Activated T-cell treated with anti-CD3 and anti-CD28 coated beads for 4 hours (primary cell): ENCODE measurements at regions not wholly inside any gene's neighbourhood (a gene's known extent, or its start where the extent isn't known, plus 50 kb on each side); places are given as distances from the start of the nearest gene placed in this dataset.
A peak's percentile ranks its signal among the peaks of the same experiment; 100 is the strongest.
"Not testable (repeated sequence)": the region's sequence is repeated elsewhere in the genome, so short reads cannot be mapped to it uniquely, and the experiment has no call there.

Experiments used
- DNase-seq: peaks from one replicate; pipeline ENCODE4 v3.0.0-alpha.2; 2020

- DNase-seq: no peak
These were observed 109.2 kb downstream of the OSTF1 start for GRCh38 chr9:75197561-75197960.

GRCh38 chr9:75198436-75198835 is 110.1 kb downstream of the OSTF1 start:
- no peak for DNase-seq

- DNase-seq: no peak
These were observed 112.7 kb downstream of the OSTF1 start for GRCh38 chr9:75200892-75201470.

GRCh38 chr9:75201480-75202209 is 113.3 kb downstream of the OSTF1 start:
- DNase-seq: no peak

GRCh38 chr9:75207997-75208396 is 119.7 kb downstream of the OSTF1 start:
- not testable (repeated sequence) for DNase-seq

DNA sequence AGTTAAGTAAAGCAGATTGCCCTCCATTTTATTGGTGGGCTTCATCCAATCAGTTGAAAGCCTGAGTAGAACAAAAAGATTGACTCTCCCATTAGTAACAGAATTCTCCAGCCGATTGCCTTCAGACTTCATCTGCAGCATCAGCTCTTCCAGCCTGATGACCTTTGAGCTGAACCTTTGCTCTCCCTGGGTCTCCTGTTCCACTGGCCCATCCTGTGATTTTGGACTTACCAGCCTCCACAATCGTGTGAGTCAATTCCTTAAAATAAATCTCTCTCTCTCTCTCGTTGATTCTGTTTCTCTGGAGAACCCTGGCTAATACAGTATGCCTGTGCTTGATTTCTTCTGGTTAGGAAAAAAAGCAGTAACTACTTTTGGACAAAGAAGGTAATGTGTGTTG is 121.9 kb downstream of the OSTF1 start:
- no peak for DNase-seq

DNA sequence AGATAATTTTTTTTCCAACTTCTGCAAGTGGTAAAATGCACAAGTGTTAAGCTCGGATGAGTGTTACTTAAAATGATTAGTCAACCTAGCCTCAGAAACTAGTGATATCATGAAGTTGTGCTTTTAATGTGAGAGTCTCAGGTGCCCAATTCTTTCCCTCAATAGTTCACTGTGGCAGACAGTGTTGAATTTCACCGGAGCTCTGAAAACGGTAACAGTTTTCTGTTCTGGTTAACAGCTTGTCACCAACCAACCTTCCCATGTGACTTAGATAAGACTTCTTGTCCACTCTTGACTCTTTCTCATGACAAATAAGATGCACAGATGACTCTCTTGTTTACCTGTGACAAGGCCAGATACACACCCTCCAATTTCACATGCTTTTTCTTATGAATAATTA is 125.5 kb downstream of the OSTF1 start:
- no peak for DNase-seq

DNA sequence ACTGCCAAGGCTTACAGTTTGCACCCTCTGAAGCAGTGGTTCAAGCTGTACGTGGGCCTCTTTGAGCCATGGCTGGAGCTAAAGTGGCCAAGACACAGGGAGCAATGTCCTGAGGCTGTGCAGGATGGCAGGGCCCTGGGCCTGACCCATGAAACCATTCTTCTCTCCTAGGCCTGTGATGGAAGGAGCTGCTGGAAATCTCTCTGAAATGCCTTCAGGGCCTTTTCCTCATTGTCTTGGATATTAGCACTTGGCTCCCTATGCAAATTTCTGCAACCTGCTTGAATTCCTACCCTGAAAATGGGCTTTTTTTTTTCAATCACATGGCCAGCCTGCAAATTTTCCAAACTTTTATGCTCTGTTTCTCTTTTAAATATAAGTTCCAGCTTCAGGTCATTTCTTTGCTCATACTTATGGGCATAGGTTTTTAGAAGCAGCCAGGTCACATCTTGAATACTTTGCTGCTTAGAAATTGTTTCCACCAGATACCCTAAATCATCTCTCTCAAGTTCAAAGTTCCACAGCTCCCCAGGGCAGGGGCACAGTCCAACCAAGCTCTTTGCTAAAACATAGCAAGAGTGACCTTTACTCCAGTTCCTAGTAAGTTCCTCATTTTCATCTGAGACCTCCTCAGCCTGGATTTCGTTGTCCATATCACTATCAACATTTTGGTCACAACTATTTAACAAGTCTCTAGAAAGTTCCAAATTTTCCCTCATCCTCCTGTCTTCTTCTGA is 138.3 kb downstream of the OSTF1 start:
- no peak for DNase-seq

DNA sequence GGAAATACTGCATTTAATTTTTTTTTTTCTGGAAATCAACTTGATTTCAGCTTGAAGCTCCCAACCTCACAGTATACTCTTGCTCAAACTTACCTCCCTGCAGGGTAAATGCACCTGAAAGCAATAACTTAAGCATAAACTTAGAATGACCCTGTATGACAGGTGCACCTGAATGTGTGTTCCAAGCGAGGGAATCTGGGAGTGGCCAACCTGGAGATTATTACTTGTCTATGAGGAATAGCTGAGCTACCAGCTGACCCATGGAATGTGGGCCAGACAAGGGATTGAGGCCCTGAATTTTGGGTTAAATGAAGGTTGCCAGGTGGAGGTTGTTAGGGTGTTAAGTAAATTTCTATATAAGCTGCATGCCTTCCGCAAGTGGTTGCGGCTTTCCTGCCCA is 140.6 kb downstream of the OSTF1 start:
- no peak for DNase-seq

DNA sequence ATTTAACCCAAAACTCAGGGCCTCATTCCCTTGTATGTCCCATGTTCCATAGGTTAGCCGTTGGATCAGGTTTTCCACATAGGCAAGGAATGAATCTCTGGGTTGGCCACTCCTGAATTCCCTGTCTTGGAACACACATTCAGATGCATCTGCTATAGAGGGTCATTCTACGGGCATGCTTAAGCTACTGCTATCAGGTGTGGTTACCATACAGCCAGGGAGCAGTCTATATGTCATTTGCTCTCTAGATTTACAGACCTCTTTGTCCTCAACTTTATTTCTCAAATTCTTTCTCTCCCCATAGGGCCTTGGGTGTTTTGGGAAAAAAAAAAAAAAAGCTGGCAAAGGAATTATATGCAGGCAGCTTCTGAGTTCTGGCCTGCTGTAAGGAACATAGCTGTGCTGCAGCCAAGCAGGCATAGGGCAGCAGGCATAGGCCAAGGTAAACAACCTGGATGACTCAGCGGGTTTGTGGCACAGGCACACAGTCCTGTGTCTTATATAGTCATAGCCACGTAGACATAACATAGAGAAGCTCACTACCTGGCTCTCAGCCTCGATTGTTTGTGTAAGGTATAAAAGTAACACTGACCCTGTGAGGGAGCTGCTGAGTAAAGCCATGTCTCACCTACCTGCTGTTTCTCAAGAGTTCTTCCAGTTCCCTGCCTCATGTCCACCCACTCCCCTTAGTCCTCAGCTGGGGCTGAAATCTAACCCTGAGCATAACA is 141.5 kb downstream of the OSTF1 start:
- DNase-seq: no peak

DNA sequence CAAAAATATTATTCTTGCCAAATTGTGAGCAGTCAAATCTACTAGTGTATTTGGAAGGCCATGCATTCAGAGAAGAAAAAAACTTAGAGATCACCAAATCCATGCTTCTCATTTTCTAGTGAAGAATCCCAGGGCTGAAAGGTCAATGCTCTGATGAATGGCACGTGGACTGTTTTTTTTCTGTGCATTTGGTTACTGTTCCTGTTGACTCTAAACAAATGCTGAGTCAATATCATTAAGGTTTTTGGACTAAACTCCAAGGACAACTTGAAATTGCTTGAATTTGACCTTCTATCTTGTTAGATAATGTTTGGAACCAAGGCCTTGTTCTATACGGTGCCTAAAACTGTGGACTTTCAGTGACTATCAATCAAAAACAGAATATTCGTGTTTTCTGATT is 142.2 kb downstream of the OSTF1 start:
- DNase-seq: no peak

DNA sequence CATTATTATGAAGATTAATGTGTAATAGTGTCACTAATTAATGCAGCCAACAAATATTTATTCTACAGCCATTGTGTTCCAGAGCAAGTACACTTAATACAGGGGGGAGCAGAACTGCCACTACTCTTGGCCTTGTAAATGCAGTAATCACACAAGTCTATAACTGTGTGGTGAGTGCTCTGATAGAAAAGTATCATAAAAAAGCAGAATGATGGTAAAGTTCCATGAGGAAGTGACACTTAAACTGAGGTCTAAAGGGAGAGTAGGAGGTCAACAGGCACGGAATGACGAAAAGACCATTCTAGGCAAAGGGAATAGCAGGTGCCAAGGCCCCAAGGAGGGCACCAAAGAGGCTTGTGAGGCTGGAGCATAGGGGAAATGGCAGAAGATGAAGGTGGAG is 142.9 kb downstream of the OSTF1 start:
- DNase-seq: no peak

- no peak for DNase-seq
These were observed 144.7 kb downstream of the OSTF1 start for GRCh38 chr9:75233011-75233410.

- DNase-seq: no peak
These were observed 147.3 kb downstream of the OSTF1 start for GRCh38 chr9:75235632-75236031.

DNA sequence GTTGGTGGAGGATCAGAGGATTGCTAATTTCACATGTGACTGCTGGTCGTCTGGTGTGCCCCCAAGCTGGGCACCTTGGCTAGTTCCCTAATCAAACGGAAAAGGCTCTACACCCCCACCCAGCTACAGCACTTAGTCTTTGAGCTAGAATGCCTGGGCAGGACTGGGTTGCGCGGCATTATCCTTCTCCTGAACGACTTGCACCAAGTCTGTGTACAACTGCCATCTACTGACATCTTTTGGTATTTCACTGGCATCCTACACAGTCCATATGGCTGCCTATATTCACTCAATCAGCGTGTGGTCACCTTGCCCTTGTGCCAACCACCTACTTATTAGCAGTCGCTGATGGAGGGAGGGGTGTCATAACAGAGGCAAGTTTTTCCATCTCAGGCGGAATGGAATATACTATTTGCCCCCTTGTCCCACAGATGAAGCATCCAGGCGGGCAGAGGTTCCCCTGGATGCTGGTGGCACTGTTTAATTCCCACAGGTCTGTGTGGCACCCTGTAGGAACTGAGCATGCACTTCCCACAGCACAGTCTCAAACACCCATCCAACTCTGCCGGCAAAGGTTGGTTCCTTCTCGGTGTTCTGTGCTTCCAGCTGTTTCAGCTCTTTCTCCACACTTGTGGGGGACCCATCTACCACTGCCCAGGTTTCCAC is 150.1 kb downstream of the OSTF1 start:
- peak; percentile 11 for DNase-seq

DNA sequence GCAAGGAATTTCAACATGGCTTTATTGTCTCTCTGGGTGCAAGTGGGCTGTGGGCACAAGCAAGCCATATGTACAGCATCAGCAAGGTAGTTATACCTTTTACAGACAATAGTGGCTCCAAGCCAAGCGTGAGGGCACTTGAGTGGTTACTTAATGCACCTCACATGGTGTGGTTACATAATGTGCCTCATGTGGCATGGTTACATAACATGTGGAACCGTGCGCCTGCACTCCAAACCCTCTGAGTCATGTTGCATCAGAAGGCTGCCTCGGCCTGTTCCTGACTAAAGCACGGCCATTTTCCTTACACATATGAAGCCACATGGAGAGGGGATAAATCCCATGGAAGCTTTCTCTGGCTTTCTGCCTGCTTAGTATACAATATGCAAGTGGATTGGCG is 150.9 kb downstream of the OSTF1 start:
- no peak for DNase-seq

DNA sequence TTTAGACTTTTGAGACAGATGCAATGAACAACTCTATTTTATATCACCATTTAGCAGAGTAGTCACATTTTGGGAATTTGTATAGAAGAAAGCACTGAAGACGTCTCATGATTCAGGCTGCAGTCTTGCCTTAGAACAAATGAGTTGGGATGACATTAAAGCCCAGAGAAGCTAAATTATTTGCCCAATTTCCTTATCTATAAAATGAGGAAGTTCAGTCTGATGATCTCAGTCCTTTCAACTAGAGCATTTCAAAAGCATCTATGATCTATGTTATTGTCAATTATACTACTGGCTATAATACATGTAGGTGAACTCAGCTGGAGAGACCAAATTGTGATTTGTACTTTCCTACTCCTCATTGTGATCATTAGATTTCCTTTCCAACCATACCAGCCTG is 154.1 kb downstream of the OSTF1 start:
- DNase-seq: no peak

GRCh38 chr9:75246949-75247348 is 158.6 kb downstream of the OSTF1 start:
- DNase-seq: no peak

- DNase-seq: peak; percentile 26
These were observed 177.2 kb downstream of the OSTF1 start for GRCh38 chr9:75265525-75265972.

DNA sequence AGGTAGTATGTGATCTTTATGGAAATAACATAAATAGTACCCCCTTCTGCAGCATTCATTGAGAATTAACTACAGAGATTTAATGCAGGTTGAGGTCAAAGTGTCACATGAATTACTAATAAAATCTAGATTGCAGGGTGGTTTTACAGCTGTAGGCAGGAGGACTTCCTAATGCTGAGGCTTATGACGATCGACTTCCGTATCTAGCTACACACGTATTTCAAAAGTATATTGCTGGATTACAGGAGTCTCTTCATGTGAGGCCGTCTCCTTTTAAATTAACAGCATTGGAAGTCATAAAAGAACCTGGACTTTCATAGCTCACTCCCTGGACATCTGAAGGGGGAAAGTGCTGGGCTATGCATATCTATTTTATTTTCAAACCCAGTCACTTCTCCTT is 180.9 kb downstream of the OSTF1 start:
- no peak for DNase-seq

DNA sequence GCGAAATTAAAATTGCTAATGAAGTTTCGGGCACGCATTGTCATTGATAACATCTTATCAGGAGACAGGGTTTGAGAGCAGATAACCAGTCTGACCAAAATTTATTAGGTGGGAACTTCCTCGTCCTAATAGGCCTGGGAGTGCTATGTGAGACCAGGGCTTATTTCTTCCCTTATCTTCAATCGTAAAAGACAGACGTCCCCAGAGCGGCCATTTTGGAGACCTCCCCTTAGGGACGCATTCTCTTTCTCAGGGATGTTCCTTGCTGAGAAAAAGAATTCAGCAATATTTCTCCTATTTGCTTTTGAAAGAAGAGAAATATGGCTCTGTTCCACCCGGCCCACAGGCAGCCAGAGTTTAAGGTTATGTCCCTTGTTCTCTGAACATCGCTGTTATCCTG is 184.7 kb downstream of the OSTF1 start:
- DNase-seq: not testable (repeated sequence)

DNA sequence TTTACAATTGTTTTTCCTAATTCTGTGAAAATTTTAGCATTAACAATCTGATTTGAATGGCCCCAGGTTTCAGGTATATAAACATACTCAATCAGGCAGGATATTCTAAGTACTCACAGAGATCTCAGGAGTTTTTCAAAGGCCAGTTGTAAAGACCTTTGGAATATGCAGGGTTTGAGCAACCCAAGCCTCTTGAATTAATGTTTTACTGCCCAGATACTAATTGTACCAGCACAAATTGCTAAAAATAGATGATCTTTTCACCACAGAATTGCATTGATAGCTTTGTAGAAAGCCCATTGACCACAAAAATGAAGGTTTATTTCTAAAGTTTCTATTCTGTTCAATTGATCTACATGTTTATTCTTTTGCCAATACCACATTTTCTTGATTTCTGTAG is 186.5 kb downstream of the OSTF1 start:
- DNase-seq: no peak

GRCh38 chr9:75282047-75282446 is 193.7 kb downstream of the OSTF1 start:
- DNase-seq: no peak
